AG10803 (cell line): ENCODE measurements at regions not wholly inside any gene's neighbourhood (a gene's known extent, or its start where the extent isn't known, plus 50 kb on each side); places are given as distances from the start of the nearest gene placed in this dataset.

Experiments used
- DNase-seq: peaks from one replicate; pipeline ENCODE4 v3.0.0; 2010; ENCODE audit warnings: low read depth
- H3K4me3 ChIP-seq: 2 replicates; pipeline ENCODE4 v1.5.1; 2011; ENCODE audit warnings: mild to moderate bottlenecking, low read length, control low read depth
- CTCF ChIP-seq: conservative IDR thresholded peaks from 2 replicates; pipeline ENCODE4 v1.5.1; 2011; ENCODE audit warnings: mild to moderate bottlenecking, low read length, control low read depth, inconsistent platforms

- TF ChIP-seq CTCF = no peak
- H3K4me3 ChIP-seq = no peak overlapping the region
- DNase-seq = no peak
Measured at GRCh38 chr7:42460148-42460547, 223.1 kb upstream of the GLI3 start.

- no peak for DNase-seq
- no peak for TF ChIP-seq CTCF
- H3K4me3 ChIP-seq = no peak overlapping the region
Measured at GRCh38 chr7:42457663-42458062, 220.7 kb upstream of the GLI3 start.

GRCh38 chr7:42456756-42457276 is 219.8 kb upstream of the GLI3 start:
- no peak for DNase-seq
- no peak for TF ChIP-seq CTCF
- H3K4me3 ChIP-seq = no peak overlapping the region

GRCh38 chr7:42456267-42456666 is 219.3 kb upstream of the GLI3 start:
- no peak for DNase-seq
- no peak for TF ChIP-seq CTCF
- H3K4me3 ChIP-seq = no peak overlapping the region

- no peak for TF ChIP-seq CTCF
- no peak overlapping the region for H3K4me3 ChIP-seq
- peak; percentile 85 for DNase-seq
Measured at GRCh38 chr7:42453931-42454361, 216.9 kb upstream of the GLI3 start.

- no peak for TF ChIP-seq CTCF
- H3K4me3 ChIP-seq = no peak overlapping the region
- DNase-seq = peak; percentile 43
Measured at GRCh38 chr7:42452356-42452755, 215.3 kb upstream of the GLI3 start.

- no peak for TF ChIP-seq CTCF
- no peak overlapping the region for H3K4me3 ChIP-seq
- no peak for DNase-seq
Measured at GRCh38 chr7:42449431-42449830, 212.4 kb upstream of the GLI3 start.
